Keratinocyte (primary cell): ENCODE measurements at regions not wholly inside any gene's neighbourhood (a gene's known extent, or its start where the extent isn't known, plus 50 kb on each side); places are given as distances from the start of the nearest gene placed in this dataset.

Experiments
- CTCF ChIP-seq, 3 experiments: IDR thresholded peaks in 1 of 3; conservative IDR thresholded peaks in 1 of 3; optimal IDR thresholded peaks in 1 of 3; 2 replicates in 2 of 3; 3 replicates in 1 of 3; pipeline versions ENCODE3 to v1.5.1; 2011; ENCODE audit warnings: low read length in 3 of 3, mild to moderate bottlenecking in 3 of 3, moderate library complexity in 2 of 3, control low read depth in 1 of 3, inconsistent platforms in 1 of 3; ENCODE audit not compliant: insufficient read depth in 2 of 3; ENCODE audit errors: extremely low read depth in 1 of 3
- EZH2 ChIP-seq: IDR thresholded peaks from one replicate; pipeline ENCODE4 v1.6.1; 2012; ENCODE audit warnings: inconsistent platforms, mild to moderate bottlenecking, low read length, moderate library complexity

GRCh38 chr12:112617153-112617505 lies 174.4 kb upstream of the RPH3A start:
- TF ChIP-seq CTCF (optimal IDR thresholded peaks at IDR 0.05 in 1 of 3, IDR thresholded peaks at IDR 0.05 in 1 of 3, conservative IDR thresholded peaks at IDR 0.05 in 1 of 3; ENCODE audit: extremely low read depth in 1 of 3, insufficient read depth in 2 of 3, low read length in 3 of 3) (no peak), EZH2 (no peak)
